ENCODE measurements at regions not wholly inside any gene's neighbourhood (a gene's known extent, or its start where the extent isn't known, plus 50 kb on each side); places are given as distances from the start of the nearest gene placed in this dataset.

- WGBS, 10 experiments, result 0 to 80% (median 41%) methylated on average over 1 to 5 of the region's 6 CpGs; no CpG with 5 or more reads in 2 of the 10 experiments
- H3K4me1 ChIP-seq (replicated peaks in 1 of 2), result peaks cover 0 to 37% of the 10 kb centered on the region in 2 donors
These were observed 479.1 kb upstream of the RBFOX1 start for GRCh38 chr16:6853565-6853964.

GRCh38 chr16:6852643-6853225, 479.9 kb upstream of the RBFOX1 start:
- Histone ChIP-seq H3K4me3 (no peak overlapping the region), H3K27ac (no peak overlapping the region), H3K4me1 (replicated peaks in 1 of 2) (peaks cover 0 to 29% of the 10 kb centered on the region in 2 donors)
- in situ Hi-C loops (cut with MboI; ENCODE audit: low pct_unique_long_range_greater_than_20kb in 2 of 9, low sequenced_read_pairs in 9 of 9, unreplicated experiment in 9 of 9), result no loop called here
- WGBS, 10 experiments, result 33 to 100% (median 82%) methylated on average over 1 to 3 of the region's 3 CpGs; no CpG with 5 or more reads in 4 of the 10 experiments
- peak in 3 of 8 experiments; percentile 42 to 70 (median 63) for ATAC-seq (replicated peaks in 6 of 8)

More at GRCh38 chr16:6853565-6853964, 479.1 kb upstream of the RBFOX1 start:
- ATAC-seq (replicated peaks in 6 of 8), result peak in 3 of 8 experiments; percentile 66 to 84 (median 73)
- in situ Hi-C loops (cut with MboI; ENCODE audit: low pct_unique_long_range_greater_than_20kb in 2 of 9, low sequenced_read_pairs in 9 of 9, unreplicated experiment in 9 of 9), result no loop called here
- Histone ChIP-seq H3K27ac (no peak overlapping the region), H3K4me3 (no peak overlapping the region)

GRCh38 chr16:6846452-6846851, 486.2 kb upstream of the RBFOX1 start:
- WGBS, 10 experiments, result 0 to 75% (median 59%) methylated on average over 2 to 8 of the region's 8 CpGs
- in situ Hi-C loops (cut with MboI; ENCODE audit: low pct_unique_long_range_greater_than_20kb in 2 of 9, low sequenced_read_pairs in 9 of 9, unreplicated experiment in 9 of 9), result no loop called here

GRCh38 chr16:6841392-6841791, 491.3 kb upstream of the RBFOX1 start:
- Histone ChIP-seq H3K4me1 (replicated peaks in 1 of 2) (peaks cover 0 to 4% of the 10 kb centered on the region in 2 donors), H3K4me3 (no peak overlapping the region), H3K27ac (no peak overlapping the region)
- WGBS, 10 experiments, result 30 to 97% (median 66%) methylated on average over 2 to 6 of the region's 6 CpGs
- in situ Hi-C loops (cut with MboI; ENCODE audit: low pct_unique_long_range_greater_than_20kb in 2 of 9, low sequenced_read_pairs in 9 of 9, unreplicated experiment in 9 of 9), result no loop called here
- ATAC-seq (replicated peaks in 6 of 8), result no peak

More at GRCh38 chr16:6846452-6846851, 486.2 kb upstream of the RBFOX1 start:
- Histone ChIP-seq H3K27ac (peak overlapping the region in 1 of 2 donors; percentile 47), H3K4me3 (no peak overlapping the region), H3K4me1 (replicated peaks in 1 of 2) (peaks cover 0 to 10% of the 10 kb centered on the region in 2 donors)
- no peak for ATAC-seq (replicated peaks in 6 of 8)

- 75 to 100% (median 100%) methylated on average over 1 of the region's 2 CpGs; no CpG with 5 or more reads in 7 of the 10 experiments for WGBS, 10 experiments
- Histone ChIP-seq H3K4me3 (no peak overlapping the region), H3K27ac (no peak overlapping the region), H3K4me1 (replicated peaks in 1 of 2) (no peaks in the 10 kb centered on the region)
- in situ Hi-C loops (cut with MboI; ENCODE audit: low pct_unique_long_range_greater_than_20kb in 2 of 9, low sequenced_read_pairs in 9 of 9, unreplicated experiment in 9 of 9), result no loop called here
- no peak for ATAC-seq (replicated peaks in 6 of 8)
These were observed 494.9 kb upstream of the RBFOX1 start for GRCh38 chr16:6837722-6838121.

- Histone ChIP-seq H3K4me3 (no peak overlapping the region), H3K4me1 (replicated peaks in 1 of 2) (no peaks in the 10 kb centered on the region), H3K27ac (no peak overlapping the region)
- ATAC-seq (replicated peaks in 6 of 8), result no peak
- WGBS, 10 experiments, result 13 to 75% (median 46%) methylated on average over 1 to 3 of the region's 3 CpGs; no CpG with 5 or more reads in 3 of the 10 experiments
- in situ Hi-C loops (cut with MboI; ENCODE audit: low pct_unique_long_range_greater_than_20kb in 2 of 9, low sequenced_read_pairs in 9 of 9, unreplicated experiment in 9 of 9), result no loop called here
These were observed 495.9 kb upstream of the RBFOX1 start for GRCh38 chr16:6836766-6837165.

- Histone ChIP-seq H3K4me1 (replicated peaks in 1 of 2) (no peaks in the 10 kb centered on the region), H3K27ac (no peak overlapping the region), H3K4me3 (no peak overlapping the region)
- in situ Hi-C loops (cut with MboI; ENCODE audit: low pct_unique_long_range_greater_than_20kb in 2 of 9, low sequenced_read_pairs in 9 of 9, unreplicated experiment in 9 of 9), result no loop called here
- 0 to 94% (median 52%) methylated on average over 1 to 5 of the region's 5 CpGs; no CpG with 5 or more reads in 1 of the 10 experiments for WGBS, 10 experiments
- ATAC-seq (replicated peaks in 6 of 8), result no peak
These were observed 496.7 kb upstream of the RBFOX1 start for GRCh38 chr16:6835941-6836340.

- Histone ChIP-seq H3K4me1 (replicated peaks in 1 of 2) (no peaks in the 10 kb centered on the region), H3K4me3 (no peak overlapping the region), H3K27ac (no peak overlapping the region)
- in situ Hi-C loops (cut with MboI; ENCODE audit: low pct_unique_long_range_greater_than_20kb in 2 of 9, low sequenced_read_pairs in 9 of 9, unreplicated experiment in 9 of 9), result no loop called here
- 45 to 100% (median 67%) methylated on average over 1 to 2 of the region's 2 CpGs; no CpG with 5 or more reads in 5 of the 10 experiments for WGBS, 10 experiments
- no peak for ATAC-seq (replicated peaks in 6 of 8)
These were observed 497.1 kb upstream of the RBFOX1 start for GRCh38 chr16:6835516-6835915.

- WGBS, 10 experiments, result 12 to 89% (median 41%) methylated on average over 2 to 5 of the region's 7 CpGs; no CpG with 5 or more reads in 3 of the 10 experiments
- Histone ChIP-seq H3K4me1 (replicated peaks in 1 of 2) (peaks cover 0 to 4% of the 10 kb centered on the region in 2 donors), H3K4me3 (no peak overlapping the region), H3K27ac (no peak overlapping the region)
- no peak for ATAC-seq (replicated peaks in 6 of 8)
- in situ Hi-C loops (cut with MboI; ENCODE audit: low pct_unique_long_range_greater_than_20kb in 2 of 9, low sequenced_read_pairs in 9 of 9, unreplicated experiment in 9 of 9), result no loop called here
These were observed 504.0 kb upstream of the RBFOX1 start for GRCh38 chr16:6828690-6829089.

GRCh38 chr16:6827931-6828330, 504.7 kb upstream of the RBFOX1 start:
- H3K4me3 ChIP-seq, result no peak overlapping the region
- H3K27ac ChIP-seq, result no peak overlapping the region
- in situ Hi-C loops (cut with MboI; ENCODE audit: low pct_unique_long_range_greater_than_20kb in 2 of 9, low sequenced_read_pairs in 9 of 9, unreplicated experiment in 9 of 9), result no loop called here
- H3K4me1 ChIP-seq (replicated peaks in 1 of 2), result peaks cover 0 to 4% of the 10 kb centered on the region in 2 donors
- ATAC-seq (replicated peaks in 6 of 8), result no peak
- WGBS, 10 experiments, result 0 to 100% (median 53%) methylated on average over 1 of the region's 1 CpG; no CpG with 5 or more reads in 4 of the 10 experiments

GRCh38 chr16:6827267-6827666, 505.4 kb upstream of the RBFOX1 start:
- H3K27ac ChIP-seq, result no peak overlapping the region
- peaks cover 0 to 4% of the 10 kb centered on the region in 2 donors for H3K4me1 ChIP-seq (replicated peaks in 1 of 2)
- no peak for ATAC-seq (replicated peaks in 6 of 8)
- H3K4me3 ChIP-seq, result no peak overlapping the region
- in situ Hi-C loops (cut with MboI; ENCODE audit: low pct_unique_long_range_greater_than_20kb in 2 of 9, low sequenced_read_pairs in 9 of 9, unreplicated experiment in 9 of 9), result no loop called here
- 0 to 100% (median 68%) methylated on average over 1 to 4 of the region's 4 CpGs for WGBS, 10 experiments

- no peak overlapping the region for H3K4me3 ChIP-seq
- H3K4me1 ChIP-seq (replicated peaks in 1 of 2), result no peaks in the 10 kb centered on the region
- ATAC-seq (replicated peaks in 6 of 8), result no peak
- in situ Hi-C loops (cut with MboI; ENCODE audit: low pct_unique_long_range_greater_than_20kb in 2 of 9, low sequenced_read_pairs in 9 of 9, unreplicated experiment in 9 of 9), result loop anchor here in 1 of 9 experiments (25.0 kb wide), 1 partner anchor 90 kb away; no protein-coding TSS in a partner anchor
- 0 to 100% (median 59%) methylated on average over 1 to 4 of the region's 4 CpGs; no CpG with 5 or more reads in 2 of the 10 experiments for WGBS, 10 experiments
- no peak overlapping the region for H3K27ac ChIP-seq
These were observed 510.6 kb upstream of the RBFOX1 start for GRCh38 chr16:6822041-6822440.

- no peak overlapping the region for H3K27ac ChIP-seq
- 0 to 94% (median 35%) methylated on average over 1 to 3 of the region's 3 CpGs; no CpG with 5 or more reads in 1 of the 10 experiments for WGBS, 10 experiments
These were observed 528.2 kb upstream of the RBFOX1 start for GRCh38 chr16:6804461-6804860.

More at GRCh38 chr16:6804461-6804860, 528.2 kb upstream of the RBFOX1 start:
- H3K4me3 ChIP-seq, result no peak overlapping the region
- no peaks in the 10 kb centered on the region for H3K4me1 ChIP-seq (replicated peaks in 1 of 2)
- ATAC-seq (replicated peaks in 6 of 8), result no peak
- in situ Hi-C loops (cut with MboI; ENCODE audit: low pct_unique_long_range_greater_than_20kb in 2 of 9, low sequenced_read_pairs in 9 of 9, unreplicated experiment in 9 of 9), result loop anchor here in 1 of 9 experiments (25.0 kb wide), 1 partner anchor 108 kb away; no protein-coding TSS in a partner anchor

All from motor neuron (in vitro differentiated cells).